ENCODE measurements at regions not wholly inside any gene's neighbourhood (a gene's known extent, or its start where the extent isn't known, plus 50 kb on each side); places are given as distances from the start of the nearest gene placed in this dataset.

GRCh38 chr18:38022234-38022633 lies 456.6 kb upstream of the CELF4 start:
- no peak for TF ChIP-seq CTCF (IDR thresholded peaks at IDR 0.05)
- no peak for TF ChIP-seq POLR2AphosphoS5 (IDR thresholded peaks at IDR 0.05)
